Omental fat pad (tissue), 3 donors: ENCODE measurements at regions not wholly inside any gene's neighbourhood (a gene's known extent, or its start where the extent isn't known, plus 50 kb on each side); places are given as distances from the start of the nearest gene placed in this dataset.

Source experiments
- ATAC-seq: fragments of 150-250 bp; one replicate; pipeline ENCODE4 v1.9.1; 2016; ENCODE audit warnings: mild to moderate bottlenecking, moderate library complexity; ENCODE audit not compliant: low FRiP score
- DNase-seq: peaks from one replicate; pipeline ENCODE4 v3.0.0-alpha.2; 2019; ENCODE audit warnings: low spot score
- CTCF ChIP-seq, 3 donors: fragments of 450-650 bp; IDR thresholded peaks; one replicate each; pipeline ENCODE4 v1.5.1; 2016 to 2017; ENCODE audit warnings: antibody characterized with exemption in 3 of 3, mild to moderate bottlenecking in 3 of 3, moderate library complexity in 2 of 3

- no peak for DNase-seq
- no peak for TF ChIP-seq CTCF (IDR thresholded peaks at IDR 0.05)
- no peak for ATAC-seq
Measured at GRCh38 chr9:73234008-73234360, 82.3 kb downstream of the ANXA1 start.

- DNase-seq = no peak
- no peak for ATAC-seq
- no peak for TF ChIP-seq CTCF (IDR thresholded peaks at IDR 0.05)
Measured at GRCh38 chr9:73237140-73237539, 85.5 kb downstream of the ANXA1 start.

- DNase-seq (no peak), ATAC-seq (peak; percentile 57)
- TF ChIP-seq CTCF (IDR thresholded peaks at IDR 0.05) = no peak
Measured at GRCh38 chr9:73239570-73240265, 88.1 kb downstream of the ANXA1 start.

- TF ChIP-seq CTCF (IDR thresholded peaks at IDR 0.05) = no peak
- no peak for DNase-seq
- no peak for ATAC-seq
Measured at GRCh38 chr9:73243078-73243477, 91.4 kb downstream of the ANXA1 start.

GRCh38 chr9:73259086-73259696 is 107.5 kb downstream of the ANXA1 start:
- DNase-seq (no peak), ATAC-seq (no peak)
- TF ChIP-seq CTCF (IDR thresholded peaks at IDR 0.05) = no peak

GRCh38 chr9:73260506-73260905 is 108.8 kb downstream of the ANXA1 start:
- TF ChIP-seq CTCF (IDR thresholded peaks at IDR 0.05) = no peak
- DNase-seq (no peak), ATAC-seq (no peak)

- ATAC-seq (no peak), DNase-seq (no peak)
- TF ChIP-seq CTCF (IDR thresholded peaks at IDR 0.05) = no peak
Measured at GRCh38 chr9:73264631-73265030, 113.0 kb downstream of the ANXA1 start.
